ENCODE measurements at regions not wholly inside any gene's neighbourhood (a gene's known extent, or its start where the extent isn't known, plus 50 kb on each side); places are given as distances from the start of the nearest gene placed in this dataset.

- no peaks in the 10 kb centered on the region for H3K36me3 ChIP-seq (ENCODE audit: control insufficient read depth, insufficient read depth, low read length)
- WGBS, 2 experiments (ENCODE audit: extremely low coverage in 2 of 2, insufficient read length in 1 of 2), result no CpG with 5 or more reads among the region's 3 CpGs
- no peak for ATAC-seq (ENCODE audit: low read depth)
These were observed 104.9 kb downstream of the ZNF429 start for GRCh38 chr19:21610341-21610740.

More at GRCh38 chr19:21610341-21610740, 104.9 kb downstream of the ZNF429 start:
- Histone ChIP-seq H3K4me3 (ENCODE audit: insufficient read depth, low read depth, low read length) (no peak overlapping the region), H2BK15ac (ENCODE audit: low read depth, low read length) (no peak overlapping the region), H3K9ac (ENCODE audit: low read depth, low read length) (no peak overlapping the region), H2BK20ac (ENCODE audit: low read depth, low read length) (no peak overlapping the region), H3K23ac (ENCODE audit: low read depth, low read length) (no peak overlapping the region), H2AFZ (replicated peaks; ENCODE audit: low read length, poor library complexity) (no peak overlapping the region), H2AK9ac (replicated peaks; ENCODE audit: low read depth, low read length, poor library complexity) (no peak overlapping the region), H3K9me3 (ENCODE audit: control insufficient read depth, insufficient read depth, low read length) (peaks cover 4% of the 10 kb centered on the region; the same call in 1 of the 2 replicates), H3K27ac (ENCODE audit: insufficient read depth, low read length) (no peak overlapping the region), H3K27me3 (ENCODE audit: control insufficient read depth, insufficient read depth, low read length) (no peaks in the 10 kb centered on the region), H3K9me1 (ENCODE audit: insufficient read depth, low read length) (no peaks in the 10 kb centered on the region), H3K79me1 (ENCODE audit: low read depth in 1 of 2, low read length in 2 of 2) (no peaks in the 10 kb centered on the region), H3K4me2 (ENCODE audit: low read depth, low read length) (no peak overlapping the region), H2BK120ac (ENCODE audit: low read depth, low read length) (no peak overlapping the region), H3K4me1 (ENCODE audit: control insufficient read depth, insufficient read depth, low read length) (no peaks in the 10 kb centered on the region), H2BK5ac (ENCODE audit: low read depth, low read length, poor library complexity, severe bottlenecking) (no peak overlapping the region), H3K56ac (ENCODE audit: extremely low read depth, insufficient read depth, low read length) (no peak overlapping the region), H4K5ac (ENCODE audit: low read depth, low read length) (no peak overlapping the region), H4K91ac (ENCODE audit: insufficient read depth, low read depth, low read length) (no peak overlapping the region), H3K18ac (ENCODE audit: low read depth, low read length) (no peak overlapping the region), H2AK5ac (ENCODE audit: low read depth, low read length) (no peak overlapping the region), H4K8ac (ENCODE audit: low read depth in 2 of 2, low read length in 2 of 2) (no peak overlapping the region), H3K14ac (replicated peaks; ENCODE audit: low read depth, low read length) (no peak overlapping the region), H3K4ac (ENCODE audit: low read depth, low read length) (no peak overlapping the region), H4K20me1 (ENCODE audit: insufficient read depth, low read length) (no peaks in the 10 kb centered on the region)
- CTCF ChIA-PET, result no interaction called here
- dilution Hi-C loops (cut with HindIII; ENCODE audit: low sequenced_read_pairs, unreplicated experiment), result no loop called here
- intact Hi-C loops (cut with micrococcal nuclease), result no loop called here
- POLR2A ChIA-PET (ENCODE audit: unreplicated experiment), result no interaction called here
- DNase-seq, result no peak
- BruUV-seq (replicated peaks), result no TSS peak
- TF ChIP-seq FOS (IDR thresholded peaks at IDR 0.05; ENCODE audit: low read depth, low read length) (no peak), MAFK (IDR thresholded peaks at IDR 0.05; ENCODE audit: low read depth, low read length) (no peak), ELK1 (IDR thresholded peaks at IDR 0.05; ENCODE audit: borderline replicate concordance, low read depth, low read length) (no peak), CEBPB (IDR thresholded peaks at IDR 0.05; ENCODE audit: low read depth, low read length) (no peak), USF2 (IDR thresholded peaks at IDR 0.05; ENCODE audit: low read depth, low read length) (no peak), BHLHE40 (IDR thresholded peaks at IDR 0.05; ENCODE audit: low read depth, low read length) (no peak), POLR2A (IDR thresholded peaks at IDR 0.05; ENCODE audit: low read depth, low read length) (no peak), RFX5 (IDR thresholded peaks at IDR 0.05; ENCODE audit: low read depth, low read length) (no peak), CHD1 (IDR thresholded peaks at IDR 0.05; ENCODE audit: low read depth, low read length) (no peak), NFE2L2 (IDR thresholded peaks at IDR 0.05; ENCODE audit: low read depth, low read length) (no peak), CTCF (conservative IDR thresholded peaks at IDR 0.05; ENCODE audit: low read depth, low read length) (no peak), SMC3 (IDR thresholded peaks at IDR 0.05; ENCODE audit: low read depth, low read length) (no peak), MXI1 (IDR thresholded peaks at IDR 0.05; ENCODE audit: borderline replicate concordance, low read depth, low read length) (no peak), MAZ (IDR thresholded peaks at IDR 0.05; ENCODE audit: borderline replicate concordance, low read depth, low read length) (no peak), RAD21 (IDR thresholded peaks at IDR 0.05; ENCODE audit: low read length) (no peak), RCOR1 (IDR thresholded peaks at IDR 0.05; ENCODE audit: insufficient replicate concordance, low read length) (no peak)
- in situ Hi-C loops (cut with MboI; ENCODE audit: low sequenced_read_pairs), result no loop called here

Data from IMR-90 (cell line).